ENCODE measurements at regions not wholly inside any gene's neighbourhood (a gene's known extent, or its start where the extent isn't known, plus 50 kb on each side); places are given as distances from the start of the nearest gene placed in this dataset.

DNA sequence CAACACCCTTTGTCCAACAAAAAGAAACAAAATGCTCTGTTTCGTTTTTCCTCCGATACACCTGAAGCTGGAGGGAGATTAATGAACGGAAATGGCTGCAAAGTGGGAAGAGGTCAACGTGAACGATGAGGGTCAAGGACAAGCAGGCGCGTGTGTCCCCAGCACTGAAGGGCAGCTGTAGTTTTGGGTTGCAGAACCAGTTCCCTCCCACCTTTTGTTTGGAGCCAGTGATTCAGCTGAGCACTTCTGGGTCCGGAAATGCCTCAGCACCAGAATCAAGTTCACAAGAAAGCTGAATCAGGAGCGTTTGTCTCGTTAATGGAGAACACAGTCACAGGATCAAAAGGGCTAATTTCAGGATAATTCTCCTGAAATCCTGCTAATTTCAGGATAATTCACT, 51.1 kb upstream of the PWP1 start:
- Histone ChIP-seq H3K14ac (ENCODE audit: insufficient read length) (no peak overlapping the region), H3K36me3 (ENCODE audit: control insufficient read depth in 2 of 4, insufficient read depth in 4 of 4, low read length in 3 of 4) (no peaks in the 10 kb centered on the region), H3K4me2 (ENCODE audit: insufficient read depth in 1 of 2, low read depth in 2 of 2, low read length in 2 of 2) (peak overlapping the region; percentile 12 to 44), H3K18ac (ENCODE audit: extremely low read depth, low read length) (peak overlapping the region; percentile 34; the same call in 1 of the 2 replicates), H4K5ac (ENCODE audit: insufficient read length, low read depth, low read length) (peak overlapping the region; percentile 25), H3K4me3 (ENCODE audit: extremely low read depth in 1 of 4, insufficient read depth in 2 of 4, low read depth in 3 of 4, low read length in 4 of 4) (peak overlapping the region in 1 of 4 experiments; percentile 36; a peak in 2 of 8 replicates), H4K8ac (ENCODE audit: extremely low read depth, insufficient read depth, low read length) (no peak overlapping the region), H3K4me1 (replicated peaks in 1 of 4; ENCODE audit: control insufficient read depth in 3 of 4, insufficient read depth in 4 of 4, low read length in 3 of 4) (peaks cover 6 to 20% (median 18%) of the 10 kb centered on the region in 4 experiments), H3K9me3 (ENCODE audit: insufficient read depth in 2 of 2, low read depth in 1 of 2, low read length in 1 of 2) (no peaks in the 10 kb centered on the region; a peak in 2 of 4 replicates), H2BK20ac (ENCODE audit: low read length) (peak overlapping the region; percentile 38; the same call in 1 of the 2 replicates), H2AK5ac (ENCODE audit: low read depth, low read length) (no peak overlapping the region), H3K23me2 (ENCODE audit: low read depth, low read length) (no peaks in the 10 kb centered on the region; the same call in 1 of the 2 replicates), H2BK120ac (replicated peaks; ENCODE audit: low read depth, low read length) (no peak overlapping the region), H2BK12ac (ENCODE audit: low read depth, low read length) (peak overlapping the region; percentile 89), H3K27me3 (replicated peaks in 1 of 4; ENCODE audit: control insufficient read depth in 3 of 4, extremely low read depth in 1 of 4, insufficient read depth in 3 of 4, low read length in 3 of 4) (no peaks in the 10 kb centered on the region), H3K9ac (replicated peaks in 1 of 4; ENCODE audit: extremely low read depth in 1 of 4, low read depth in 3 of 4, low read length in 3 of 4) (peak overlapping the region in 2 of 4 experiments; percentile 36 to 56; a peak in 2 of 7 replicates), H3K23ac (ENCODE audit: insufficient read length) (no peak overlapping the region), H3K4ac (replicated peaks; ENCODE audit: insufficient read length, low read depth, low read length) (no peak overlapping the region), H2BK5ac (ENCODE audit: low read depth, low read length) (peak overlapping the region; percentile 85), H3K27ac (ENCODE audit: low read depth, low read length) (peak overlapping the region; percentile 70), H3K56ac (replicated peaks; ENCODE audit: insufficient read length, low read depth, low read length) (no peak overlapping the region), H2AFZ (ENCODE audit: low read length) (0 out of 2 replicates have a peak overlapping the region, but pooled peaks have one; percentile 34), H3K79me1 (ENCODE audit: low read depth, low read length) (no peaks in the 10 kb centered on the region), H4K20me1 (replicated peaks in 1 of 2; ENCODE audit: control insufficient read depth in 1 of 2, insufficient read depth in 2 of 2, low read length in 2 of 2) (no peaks in the 10 kb centered on the region), H2BK15ac (ENCODE audit: low read length) (no peak overlapping the region), H3K79me2 (ENCODE audit: control insufficient read depth in 1 of 2, insufficient read depth in 2 of 2, low read length in 2 of 2) (no peaks in the 10 kb centered on the region), H4K91ac (replicated peaks; ENCODE audit: insufficient read length, low read length) (no peak overlapping the region)
- DNase-seq (ENCODE audit: low read depth in 1 of 2, low spot score in 2 of 2) (peak in 1 of 2 experiments; percentile 38), FAIRE-seq (no peak)
- CTCF ChIA-PET (ENCODE audit: partially characterized antibody): interaction anchor here (0.8 to 1.8 kb wide), 7 partner anchors 10 to 544 kb away, joined by 3 to 10 read pairs (median 4); no protein-coding TSS in a partner anchor
- 37% methylated on average over 10 of the region's 10 CpGs; no CpG with 5 or more reads in 1 of the 2 experiments for WGBS, 2 experiments (ENCODE audit: extremely low coverage in 1 of 2, insufficient coverage in 1 of 2, insufficient read length in 1 of 2, insufficient replicate concordance in 2 of 2, low coverage in 1 of 2, low lambda C conversion rate in 2 of 2, missing lambda C conversion rate in 1 of 2)
- POLR2A ChIA-PET (ENCODE audit: partially characterized antibody): interaction anchor here (0.8 to 4.3 kb wide), 16 partner anchors 10 to 111 kb away, joined by 3 to 46 read pairs (median 5); no protein-coding TSS in a partner anchor
- TF ChIP-seq TAF1 (IDR thresholded peaks at IDR 0.05; ENCODE audit: low read depth, low read length) (no peak), SP4 (IDR thresholded peaks at IDR 0.05; ENCODE audit: low read length) (no peak), KDM1A (IDR thresholded peaks at IDR 0.05; ENCODE audit: borderline replicate concordance, low read length) (no peak), RFX5 (IDR thresholded peaks at IDR 0.05; ENCODE audit: borderline replicate concordance, low read depth, low read length) (no peak), TBP (IDR thresholded peaks at IDR 0.05; ENCODE audit: low read depth, low read length) (no peak), POLR2AphosphoS5 (IDR thresholded peaks at IDR 0.05; ENCODE audit: low read depth, low read length) (peak; percentile 21; the same call in 1 of the 2 replicates), BACH1 (IDR thresholded peaks at IDR 0.05; ENCODE audit: low read length) (no peak), EZH2 (IDR thresholded peaks at IDR 0.05; ENCODE audit: low read depth, low read length, severe bottlenecking) (no peak), CHD2 (IDR thresholded peaks at IDR 0.05; ENCODE audit: low read length) (no peak), MAFK (IDR thresholded peaks at IDR 0.05; ENCODE audit: low read depth, low read length) (no peak), YY1 (IDR thresholded peaks at IDR 0.05; ENCODE audit: low read depth, low read length) (no peak), RBBP5 (IDR thresholded peaks at IDR 0.05; ENCODE audit: borderline replicate concordance, low read depth, low read length) (no peak), SIN3A (conservative IDR thresholded peaks at IDR 0.05 in 1 of 2, IDR thresholded peaks at IDR 0.05 in 1 of 2; ENCODE audit: low read depth in 1 of 2, low read length in 2 of 2) (no peak)
- TF ChIP-seq, protein P1, sequence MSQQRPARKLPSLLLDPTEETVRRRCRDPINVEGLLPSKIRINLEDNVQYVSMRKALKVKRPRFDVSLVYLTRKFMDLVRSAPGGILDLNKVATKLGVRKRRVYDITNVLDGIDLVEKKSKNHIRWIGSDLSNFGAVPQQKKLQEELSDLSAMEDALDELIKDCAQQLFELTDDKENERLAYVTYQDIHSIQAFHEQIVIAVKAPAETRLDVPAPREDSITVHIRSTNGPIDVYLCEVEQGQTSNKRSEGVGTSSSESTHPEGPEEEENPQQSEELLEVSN (IDR thresholded peaks at IDR 0.05): peak; percentile 64; the same call in 1 of the 2 replicates

Measured in H1 (cell line).